Stimulated activated CD4-positive, alpha-beta T cell treated with anti-CD3 and anti-CD28 coated beads, Interleukin-4, amount 100 ng/mL, for 4 hours (primary cell): ENCODE measurements at regions not wholly inside any gene's neighbourhood (a gene's known extent, or its start where the extent isn't known, plus 50 kb on each side); places are given as distances from the start of the nearest gene placed in this dataset.

Experiments used
- DNase-seq, 2 experiments: peaks; one replicate each; pipeline ENCODE4 v3.0.0-alpha.2; 2020

- no peak for DNase-seq
These were observed 95.2 kb upstream of the NCK2 start for GRCh38 chr2:105649534-105649933.

GRCh38 chr2:105647731-105648130 is 97.0 kb upstream of the NCK2 start:
- no peak for DNase-seq

GRCh38 chr2:105646774-105647076 is 98.0 kb upstream of the NCK2 start:
- DNase-seq, result no peak

GRCh38 chr2:105645938-105646773 is 98.6 kb upstream of the NCK2 start:
- DNase-seq, result no peak

GRCh38 chr2:105645031-105645937 is 99.4 kb upstream of the NCK2 start:
- no peak for DNase-seq

- no peak for DNase-seq
These were observed 100.3 kb upstream of the NCK2 start for GRCh38 chr2:105644174-105644980.

- no peak for DNase-seq
These were observed 101.1 kb upstream of the NCK2 start for GRCh38 chr2:105643405-105644173.

- DNase-seq, result no peak
These were observed 103.3 kb upstream of the NCK2 start for GRCh38 chr2:105641389-105641811.

- DNase-seq, result no peak
These were observed 104.5 kb upstream of the NCK2 start for GRCh38 chr2:105640246-105640645.

- DNase-seq, result no peak
These were observed 108.5 kb upstream of the NCK2 start for GRCh38 chr2:105636109-105636740.

GRCh38 chr2:105635564-105635963 is 109.1 kb upstream of the NCK2 start:
- DNase-seq, result no peak

- DNase-seq, result no peak
These were observed 110.5 kb upstream of the NCK2 start for GRCh38 chr2:105634198-105634597.

- DNase-seq, result no peak
These were observed 112.8 kb upstream of the NCK2 start for GRCh38 chr2:105631922-105632321.

GRCh38 chr2:105631011-105631410 is 113.7 kb upstream of the NCK2 start:
- no peak for DNase-seq

- no peak for DNase-seq
These were observed 115.1 kb upstream of the NCK2 start for GRCh38 chr2:105629634-105630033.

GRCh38 chr2:105627534-105627933 is 117.2 kb upstream of the NCK2 start:
- DNase-seq, result no peak

- DNase-seq, result no peak
These were observed 117.8 kb upstream of the NCK2 start for GRCh38 chr2:105626966-105627340.

GRCh38 chr2:105626212-105626965 is 118.3 kb upstream of the NCK2 start:
- no peak for DNase-seq

- no peak for DNase-seq
These were observed 119.1 kb upstream of the NCK2 start for GRCh38 chr2:105625632-105626031.

- no peak for DNase-seq
These were observed 123.7 kb upstream of the NCK2 start for GRCh38 chr2:105621038-105621437.

GRCh38 chr2:105618351-105618659 is 126.4 kb upstream of the NCK2 start:
- DNase-seq, result no peak
